MM.1S (cell line): ENCODE measurements at regions not wholly inside any gene's neighbourhood (a gene's known extent, or its start where the extent isn't known, plus 50 kb on each side); places are given as distances from the start of the nearest gene placed in this dataset.

Experiments used
- DNase-seq: peaks from one replicate; pipeline ENCODE4 v3.0.0-alpha.2; 2015
- H2AFZ ChIP-seq: fragments of 300-600 bp; sonication (generic); 2 replicates; pipeline ENCODE4 v1.6.0; 2016; ENCODE audit warnings: antibody characterized with exemption, low read length
- H3F3A ChIP-seq: fragments of 300-600 bp; sonication (generic); 2 replicates; pipeline ENCODE4 v1.6.1; 2016; ENCODE audit warnings: mild to moderate bottlenecking, antibody characterized with exemption, low read length, moderate library complexity, mixed read lengths; ENCODE audit not compliant: insufficient read depth
- H3K27ac ChIP-seq: fragments of 300-600 bp; sonication (generic); 2 replicates; pipeline ENCODE4 v1.5.1; 2016; ENCODE audit warnings: mild to moderate bottlenecking, low read length
- H3K27me3 ChIP-seq: fragments of 300-600 bp; sonication (generic); replicated peaks from 2 replicates; pipeline ENCODE4 v1.6.0; 2016; ENCODE audit warnings: low read length; ENCODE audit not compliant: insufficient read depth
- H3K36me3 ChIP-seq: fragments of 300-600 bp; sonication (generic); replicated peaks from 2 replicates; pipeline ENCODE4 v1.6.1; 2016; ENCODE audit warnings: mild to moderate bottlenecking, low read length, mixed read lengths; ENCODE audit not compliant: insufficient read depth
- H3K4me1 ChIP-seq: fragments of 300-600 bp; sonication (generic); 2 replicates; pipeline ENCODE4 v1.6.1; 2016; ENCODE audit warnings: low read length, mixed read lengths
- H3K4me2 ChIP-seq: fragments of 300-600 bp; sonication (generic); 2 replicates; pipeline ENCODE4 v1.6.0; 2016; ENCODE audit warnings: low read depth, low read length
- H3K4me3 ChIP-seq: fragments of 300-600 bp; sonication (generic); 2 replicates; pipeline ENCODE4 v1.5.1; 2016; ENCODE audit warnings: low read length, mixed read lengths
- H3K79me2 ChIP-seq: fragments of 300-600 bp; sonication (generic); 2 replicates; pipeline ENCODE4 v1.6.1; 2016; ENCODE audit warnings: mixed run types, low read length, mixed read lengths
- H3K9ac ChIP-seq: fragments of 300-600 bp; sonication (generic); 2 replicates; pipeline ENCODE4 v1.6.1; 2016; ENCODE audit warnings: low read length, mixed read lengths
- H3K9me2 ChIP-seq: fragments of 300-600 bp; sonication (generic); replicated peaks from 2 replicates; pipeline ENCODE4 v1.6.1; 2016; ENCODE audit warnings: mild to moderate bottlenecking, low read length, mixed read lengths; ENCODE audit not compliant: insufficient read depth
- H3K9me3 ChIP-seq: fragments of 300-600 bp; sonication (generic); replicated peaks from 2 replicates; pipeline ENCODE4 v1.6.1; 2016; ENCODE audit warnings: mild to moderate bottlenecking, low read length, mixed read lengths; ENCODE audit not compliant: insufficient read depth
- H4K20me1 ChIP-seq: fragments of 300-600 bp; sonication (generic); 2 replicates; pipeline ENCODE4 v1.6.1; 2016; ENCODE audit warnings: mild to moderate bottlenecking, low read length, moderate library complexity, mixed read lengths; ENCODE audit not compliant: insufficient read depth
- CTCF ChIP-seq: fragments of 300-600 bp; sonication (generic); IDR thresholded peaks from 2 replicates; pipeline ENCODE4 v1.5.1; 2016; ENCODE audit warnings: antibody characterized with exemption, low read length, mixed read lengths
- EZH2 ChIP-seq: fragments of 300-600 bp; sonication (generic); optimal IDR thresholded peaks from 2 replicates; pipeline ENCODE3; 2017; ENCODE audit warnings: low read depth, mild to moderate bottlenecking, antibody characterized with exemption, low read length, mixed read lengths
- EZH2phosphoT487 ChIP-seq: fragments of 300-600 bp; sonication (generic); IDR thresholded peaks from 2 replicates; pipeline ENCODE4 v1.6.1; 2018; ENCODE audit warnings: antibody characterized with exemption, low read length

GRCh38 chr1:194233069-194233468 is 1046.7 kb upstream of the B3GALT2 start:
- no peaks in the 10 kb centered on the region for H4K20me1 ChIP-seq
- no peaks in the 10 kb centered on the region for H3K79me2 ChIP-seq
- no peaks in the 10 kb centered on the region for H3K4me1 ChIP-seq
- no peak overlapping the region for H3K4me3 ChIP-seq
- TF ChIP-seq EZH2 (no peak), CTCF (no peak), EZH2phosphoT487 (no peak)
- H3K27ac ChIP-seq = no peak overlapping the region
- H3F3A ChIP-seq = no peaks in the 10 kb centered on the region
- DNase-seq = no peak
- H3K9me2 ChIP-seq = no peaks in the 10 kb centered on the region
- no peak overlapping the region for H3K4me2 ChIP-seq
- no peak overlapping the region for H3K9ac ChIP-seq
- no peaks in the 10 kb centered on the region for H3K27me3 ChIP-seq
- no peak overlapping the region for H2AFZ ChIP-seq
- H3K36me3 ChIP-seq = no peaks in the 10 kb centered on the region
- no peaks in the 10 kb centered on the region for H3K9me3 ChIP-seq

GRCh38 chr1:194230351-194231144 is 1044.1 kb upstream of the B3GALT2 start:
- Histone ChIP-seq H3K36me3 (no peaks in the 10 kb centered on the region), H3F3A (peaks cover 16% of the 10 kb centered on the region), H2AFZ (no peak overlapping the region), H3K9me3 (no peaks in the 10 kb centered on the region), H4K20me1 (no peaks in the 10 kb centered on the region), H3K27ac (no peak overlapping the region), H3K4me3 (no peak overlapping the region), H3K79me2 (no peaks in the 10 kb centered on the region), H3K4me1 (peaks cover 20% of the 10 kb centered on the region), H3K9me2 (no peaks in the 10 kb centered on the region), H3K27me3 (no peaks in the 10 kb centered on the region), H3K4me2 (no peak overlapping the region), H3K9ac (no peak overlapping the region)
- TF ChIP-seq EZH2 = no peak
- no peak for TF ChIP-seq EZH2phosphoT487
- no peak for TF ChIP-seq CTCF
- DNase-seq = no peak

GRCh38 chr1:194228427-194228826 is 1042.0 kb upstream of the B3GALT2 start:
- no peaks in the 10 kb centered on the region for H3K36me3 ChIP-seq
- no peaks in the 10 kb centered on the region for H4K20me1 ChIP-seq
- H3K4me3 ChIP-seq = no peak overlapping the region
- H3K9me3 ChIP-seq = no peaks in the 10 kb centered on the region
- DNase-seq = no peak
- no peaks in the 10 kb centered on the region for H3K9me2 ChIP-seq
- no peaks in the 10 kb centered on the region for H3K79me2 ChIP-seq
- no peak overlapping the region for H3K27ac ChIP-seq
- no peak for TF ChIP-seq CTCF
- TF ChIP-seq EZH2 = no peak
- no peak for TF ChIP-seq EZH2phosphoT487
- no peak overlapping the region for H3K4me2 ChIP-seq
- no peak overlapping the region for H3K9ac ChIP-seq
- peaks cover 16% of the 10 kb centered on the region for H3F3A ChIP-seq
- H3K27me3 ChIP-seq = no peaks in the 10 kb centered on the region
- H2AFZ ChIP-seq = no peak overlapping the region
- H3K4me1 ChIP-seq = peaks cover 26% of the 10 kb centered on the region
